CD4-positive, alpha-beta T cell treated with Interleukin-21 for 1 hour (primary cell): ENCODE measurements at regions not wholly inside any gene's neighbourhood (a gene's known extent, or its start where the extent isn't known, plus 50 kb on each side); places are given as distances from the start of the nearest gene placed in this dataset.
"Not testable (repeated sequence)": the region's sequence is repeated elsewhere in the genome, so short reads cannot be mapped to it uniquely, and the experiment has no call there.

ENCODE experiments used
- DNase-seq: peaks from one replicate; pipeline ENCODE4 v3.0.0-alpha.2; 2020

- no peak for DNase-seq
These were observed 138.3 kb downstream of the CCDC71L start for GRCh38 chr7:106522696-106523095.

GRCh38 chr7:106521541-106521940 is 139.4 kb downstream of the CCDC71L start:
- DNase-seq: no peak

- no peak for DNase-seq
These were observed 139.9 kb downstream of the CCDC71L start for GRCh38 chr7:106520962-106521514.

- DNase-seq: no peak
These were observed 142.0 kb downstream of the CCDC71L start for GRCh38 chr7:106518967-106519366.

GRCh38 chr7:106518239-106518638 is 142.7 kb downstream of the CCDC71L start:
- no peak for DNase-seq

GRCh38 chr7:106517508-106517907 is 143.4 kb downstream of the CCDC71L start:
- DNase-seq: no peak

- no peak for DNase-seq
These were observed 145.6 kb downstream of the CCDC71L start for GRCh38 chr7:106515321-106515720.

GRCh38 chr7:106514881-106515280 is 146.1 kb downstream of the CCDC71L start:
- no peak for DNase-seq

GRCh38 chr7:106512217-106512616 is 148.7 kb downstream of the CCDC71L start:
- no peak for DNase-seq

- DNase-seq: no peak
These were observed 156.3 kb downstream of the CCDC71L start for GRCh38 chr7:106504645-106505044.

GRCh38 chr7:106504207-106504606 is 156.8 kb downstream of the CCDC71L start:
- DNase-seq: no peak

GRCh38 chr7:106503626-106504025 is 157.3 kb downstream of the CCDC71L start:
- DNase-seq: no peak

GRCh38 chr7:106501605-106502580 is 159.1 kb downstream of the CCDC71L start:
- DNase-seq: no peak

GRCh38 chr7:106499897-106500296 is 161.1 kb downstream of the CCDC71L start:
- DNase-seq: no peak

- not testable (repeated sequence) for DNase-seq
These were observed 163.0 kb downstream of the CCDC71L start for GRCh38 chr7:106498005-106498404.

- DNase-seq: no peak
These were observed 167.8 kb downstream of the CCDC71L start for GRCh38 chr7:106493041-106493731.

- no peak for DNase-seq
These were observed 172.5 kb downstream of the CCDC71L start for GRCh38 chr7:106488465-106488864.

- no peak for DNase-seq
These were observed 173.1 kb downstream of the CCDC71L start for GRCh38 chr7:106487892-106488291.

GRCh38 chr7:106486331-106486730 is 174.6 kb downstream of the CCDC71L start:
- DNase-seq: no peak

GRCh38 chr7:106485919-106486318 is 175.0 kb downstream of the CCDC71L start:
- DNase-seq: no peak

- DNase-seq: no peak
These were observed 175.9 kb downstream of the CCDC71L start for GRCh38 chr7:106485031-106485551.

GRCh38 chr7:106484562-106484961 is 176.4 kb downstream of the CCDC71L start:
- DNase-seq: no peak

GRCh38 chr7:106482091-106482490 is 178.9 kb downstream of the CCDC71L start:
- DNase-seq: no peak
